Activated CD8-positive, alpha-beta T cell treated with anti-CD3 and anti-CD28 coated beads for 36 hours (primary cell): ENCODE measurements at regions not wholly inside any gene's neighbourhood (a gene's known extent, or its start where the extent isn't known, plus 50 kb on each side); places are given as distances from the start of the nearest gene placed in this dataset.

ENCODE experiments used
- ATAC-seq: fragments of 200-7000 bp; cut with Tn5 transposase; one replicate; pipeline ENCODE4 v1.10.0; 2021; ENCODE audit warnings: mild to moderate bottlenecking, moderate library complexity
- CTCF ChIA-PET: fragments of 350-600 bp; sonication (Branson Sonifier 250); formaldehyde crosslinking; loops from one replicate; lab custom pipeline; 2021; ENCODE audit warnings: antibody characterized with exemption; lab: Charles Lee
- POLR2A ChIA-PET: fragments of 350-600 bp; sonication (Branson Sonifier 250); formaldehyde crosslinking; loops from one replicate; lab custom pipeline; 2021; ENCODE audit warnings: antibody characterized with exemption; lab: Charles Lee
- DNase-seq: peaks from one replicate; pipeline ENCODE4 v3.0.0-alpha.2; 2020
- H3K27ac Mint-ChIP-seq: one replicate; pipeline ENCODE4 v1.8.0; 2021; ENCODE audit warnings: mild to moderate bottlenecking, mixed read lengths
- H3K27me3 Mint-ChIP-seq: one replicate; pipeline ENCODE4 v1.8.0; 2021; ENCODE audit warnings: mixed read lengths
- H3K36me3 Mint-ChIP-seq: one replicate; pipeline ENCODE4 v1.8.0; 2021; ENCODE audit warnings: low read depth, mixed read lengths
- H3K4me1 Mint-ChIP-seq: one replicate; pipeline ENCODE4 v1.8.0; 2021; ENCODE audit warnings: low read depth, mixed read lengths
- H3K4me3 Mint-ChIP-seq: one replicate; pipeline ENCODE4 v1.8.0; 2021; ENCODE audit warnings: mild to moderate bottlenecking, moderate library complexity, mixed read lengths
- H3K9me3 Mint-ChIP-seq: one replicate; pipeline ENCODE4 v1.8.0; 2021; ENCODE audit warnings: mixed read lengths
- CTCF ChIP-seq: fragments of 200-600 bp; IDR thresholded peaks from one replicate; pipeline ENCODE4 v1.8.0; 2022; ENCODE audit warnings: antibody characterized with exemption, mild to moderate bottlenecking
- intact Hi-C: fragments of 100-400 bp; cut with micrococcal nuclease; formaldehyde crosslinking; loops from one replicate; pipeline ENCODE4 v1.10.0; 2022

GRCh38 chr3:74349015-74349414 lies 265.4 kb downstream of the CNTN3 start:
- no peak overlapping the region for H3K4me3 Mint-ChIP-seq
- H3K36me3 Mint-ChIP-seq, result no peaks in the 10 kb centered on the region
- H3K27me3 Mint-ChIP-seq, result no peaks in the 10 kb centered on the region
- H3K4me1 Mint-ChIP-seq, result no peaks in the 10 kb centered on the region
- ChIA-PET CTCF (no interaction called here), POLR2A (no interaction called here)
- ATAC-seq (no peak), DNase-seq (no peak)
- intact Hi-C loops, result no loop called here
- peaks cover 5% of the 10 kb centered on the region for H3K9me3 Mint-ChIP-seq
- H3K27ac Mint-ChIP-seq, result no peak overlapping the region
- TF ChIP-seq CTCF, result no peak

- Mint-ChIP-seq H3K27me3 (no peaks in the 10 kb centered on the region), H3K4me3 (no peak overlapping the region), H3K4me1 (no peaks in the 10 kb centered on the region), H3K36me3 (no peaks in the 10 kb centered on the region), H3K27ac (no peak overlapping the region), H3K9me3 (peaks cover 6% of the 10 kb centered on the region)
- TF ChIP-seq CTCF, result no peak
- ChIA-PET POLR2A (no interaction called here), CTCF (no interaction called here)
- no peak for DNase-seq
- ATAC-seq, result no peak
- intact Hi-C loops, result no loop called here
Observed at GRCh38 chr3:74347563-74348268, 266.7 kb downstream of the CNTN3 start.

- Mint-ChIP-seq H3K9me3 (peaks cover 6% of the 10 kb centered on the region), H3K27ac (no peak overlapping the region), H3K27me3 (no peaks in the 10 kb centered on the region), H3K4me3 (no peak overlapping the region), H3K4me1 (no peaks in the 10 kb centered on the region), H3K36me3 (no peaks in the 10 kb centered on the region)
- intact Hi-C loops, result no loop called here
- POLR2A ChIA-PET, result no interaction called here
- CTCF ChIA-PET, result no interaction called here
- no peak for ATAC-seq
- DNase-seq, result no peak
- no peak for TF ChIP-seq CTCF
Observed at GRCh38 chr3:74346896-74347295, 267.6 kb downstream of the CNTN3 start.

GRCh38 chr3:74345701-74346100 lies 268.8 kb downstream of the CNTN3 start:
- no peak for TF ChIP-seq CTCF
- H3K4me1 Mint-ChIP-seq, result no peaks in the 10 kb centered on the region
- ChIA-PET CTCF (no interaction called here), POLR2A (no interaction called here)
- H3K27ac Mint-ChIP-seq, result no peak overlapping the region
- peaks cover 4% of the 10 kb centered on the region for H3K9me3 Mint-ChIP-seq
- ATAC-seq (no peak), DNase-seq (no peak)
- H3K36me3 Mint-ChIP-seq, result no peaks in the 10 kb centered on the region
- H3K4me3 Mint-ChIP-seq, result no peak overlapping the region
- intact Hi-C loops, result no loop called here
- no peaks in the 10 kb centered on the region for H3K27me3 Mint-ChIP-seq

GRCh38 chr3:74344865-74345440 lies 269.5 kb downstream of the CNTN3 start:
- ChIA-PET CTCF (no interaction called here), POLR2A (no interaction called here)
- H3K9me3 Mint-ChIP-seq, result peaks cover 8% of the 10 kb centered on the region

More at GRCh38 chr3:74344865-74345440, 269.5 kb downstream of the CNTN3 start:
- Mint-ChIP-seq H3K4me1 (no peaks in the 10 kb centered on the region), H3K27ac (no peak overlapping the region), H3K36me3 (no peaks in the 10 kb centered on the region), H3K4me3 (no peak overlapping the region), H3K27me3 (no peaks in the 10 kb centered on the region)
- ATAC-seq (no peak), DNase-seq (no peak)
- TF ChIP-seq CTCF, result no peak
- intact Hi-C loops, result no loop called here
